HG02798 (cell line): ENCODE measurements at regions not wholly inside any gene's neighbourhood (a gene's known extent, or its start where the extent isn't known, plus 50 kb on each side); places are given as distances from the start of the nearest gene placed in this dataset.
A peak's percentile ranks its signal among the peaks of the same experiment; 100 is the strongest.

Experiments used
- ATAC-seq: cut with Tn5 transposase; IDR thresholded peaks from one replicate; pipeline ENCODE4 v1.9.1; 2021; ENCODE audit warnings: mild to moderate bottlenecking; ENCODE audit not compliant: unreplicated experiment, poor library complexity

DNA sequence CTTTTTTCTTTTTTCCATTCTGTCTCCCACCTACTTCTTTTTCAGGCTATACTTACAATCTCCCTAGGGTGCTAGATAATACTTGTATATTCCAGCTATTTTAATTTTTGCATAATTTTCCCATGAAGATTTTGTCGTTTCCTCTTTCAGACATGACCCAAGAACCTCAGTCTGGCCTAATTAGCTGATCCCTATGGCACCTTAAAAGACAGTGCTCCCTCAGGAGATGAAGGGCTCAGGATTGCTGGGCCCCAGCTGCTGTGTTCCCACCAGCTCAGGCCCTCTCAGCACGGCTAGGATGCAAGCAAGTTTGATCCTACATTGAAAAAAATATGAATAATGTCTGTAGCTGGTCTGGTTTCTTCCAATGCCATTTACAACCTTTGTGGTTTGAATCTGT, 55.0 kb upstream of the RGS5 start:
- ATAC-seq, result no peak

DNA sequence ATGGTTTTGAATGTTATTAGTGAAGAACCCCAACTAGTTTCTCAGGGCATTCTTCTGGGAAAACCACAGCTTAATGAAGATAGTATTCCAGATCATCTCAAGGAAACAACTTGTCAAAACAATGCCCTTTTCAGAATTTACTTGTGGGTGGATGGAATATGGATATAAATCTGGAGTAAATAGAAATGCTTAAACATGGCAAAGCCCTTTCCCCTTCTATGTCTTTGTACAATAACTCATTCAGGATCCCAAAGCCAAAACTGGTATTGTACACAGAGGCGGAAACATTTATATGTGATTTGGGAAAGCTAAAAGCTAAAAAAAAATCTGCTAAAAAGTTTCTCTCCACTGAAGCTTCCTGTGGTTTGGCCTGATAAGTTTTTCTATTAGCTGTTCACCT, 55.5 kb upstream of the RGS5 start:
- ATAC-seq, result no peak

DNA sequence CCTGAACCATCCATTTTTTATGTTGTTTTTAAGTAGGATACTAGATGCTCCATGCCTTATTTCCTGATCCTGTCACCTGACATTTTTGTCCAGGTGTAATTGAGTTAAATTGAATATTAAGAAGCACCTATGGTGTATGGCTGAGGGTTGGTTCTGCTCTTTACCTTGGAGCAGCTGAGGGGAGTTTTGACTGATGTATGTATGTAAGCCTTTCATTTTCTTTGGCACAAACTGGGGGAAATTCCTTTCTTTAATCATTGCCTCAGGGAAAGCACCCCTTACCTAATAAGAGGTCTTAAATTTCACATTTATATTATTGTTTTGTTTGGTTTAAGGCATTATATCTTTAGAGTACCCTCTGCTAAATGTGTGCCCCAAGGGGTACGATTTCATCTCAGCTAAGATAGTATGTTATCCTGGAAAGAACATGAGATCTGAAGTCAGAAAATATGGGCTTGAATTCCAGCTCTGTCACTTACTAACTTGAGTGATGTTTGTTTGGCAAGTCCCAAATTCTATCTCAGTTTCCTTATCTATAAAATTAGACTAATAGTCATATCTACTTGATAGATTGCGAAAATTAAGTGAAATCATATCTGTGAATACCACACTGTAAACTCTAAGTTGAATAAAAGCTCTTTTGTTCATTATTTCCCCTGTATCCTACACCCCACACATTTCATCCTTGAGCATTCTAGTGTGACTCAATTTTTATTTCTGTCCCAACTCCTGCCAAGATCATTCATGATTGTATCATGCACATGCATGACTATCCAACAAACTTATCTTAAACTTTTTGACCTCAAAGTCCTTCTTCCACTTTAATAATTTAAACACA, 57.7 kb upstream of the NUF2 start:
- ATAC-seq, result peak; percentile 74

DNA sequence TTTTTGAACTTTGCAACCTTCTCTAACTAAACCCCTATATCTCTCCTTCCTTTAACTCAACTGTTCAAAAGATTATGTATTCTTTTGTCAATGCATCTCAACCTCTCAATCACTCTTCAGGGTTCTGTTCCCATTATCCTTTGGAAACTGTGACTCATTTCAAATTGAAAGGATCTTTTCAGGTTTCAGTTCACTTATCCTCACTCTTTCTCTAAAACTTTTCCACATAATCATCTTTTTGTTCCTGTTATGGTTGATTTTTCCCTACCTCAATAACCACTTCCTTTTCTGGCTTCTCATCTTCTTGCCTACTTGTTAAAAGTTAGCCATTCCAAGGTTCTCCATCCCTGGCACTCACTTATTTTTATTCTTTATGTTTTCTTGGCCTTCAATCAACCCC, 56.2 kb upstream of the NUF2 start:
- no peak for ATAC-seq

DNA sequence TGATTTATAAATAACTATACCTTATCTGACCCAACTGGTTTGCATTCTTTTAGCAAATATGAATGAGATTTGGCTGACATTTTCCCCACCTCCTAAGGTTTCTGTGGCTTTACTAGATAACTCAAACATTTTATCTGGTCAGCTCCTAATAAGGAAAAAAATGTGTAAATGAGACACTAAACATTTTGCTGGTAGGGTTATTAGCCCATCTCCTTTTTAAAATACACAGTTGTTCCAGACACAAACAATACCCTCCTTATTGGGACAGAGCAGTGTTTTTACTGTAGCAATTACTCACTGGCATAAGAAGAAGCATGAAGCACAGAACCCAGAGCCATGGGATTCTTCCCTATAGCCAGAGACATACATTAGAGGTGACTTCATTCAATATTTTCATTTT, 53.8 kb upstream of the NUF2 start:
- no peak for ATAC-seq

DNA sequence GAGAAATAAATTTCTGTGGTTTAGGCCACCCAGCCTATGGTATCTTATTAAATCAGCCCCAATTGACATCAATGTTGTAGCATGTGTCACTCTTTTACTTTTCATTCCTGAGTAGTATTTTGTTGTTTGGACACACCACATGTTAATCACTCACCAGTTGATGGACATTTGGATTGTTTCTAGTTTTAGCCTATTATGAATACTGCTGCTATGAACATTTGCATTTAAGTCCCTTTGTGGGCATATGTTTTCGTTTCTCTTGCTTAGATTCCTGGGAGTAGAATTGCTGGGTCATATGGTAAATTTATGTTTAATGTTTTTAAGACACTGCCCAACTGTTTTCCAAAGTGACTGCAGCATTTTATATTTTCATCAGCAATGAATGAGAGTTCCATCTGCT, 50.2 kb upstream of the NUF2 start:
- no peak for ATAC-seq
